Stimulated activated CD4-positive, alpha-beta T cell treated with anti-CD3 and anti-CD28 coated beads, Interleukin-2, amount 100 ng/mL, for 24 hours (primary cell): ENCODE measurements at regions not wholly inside any gene's neighbourhood (a gene's known extent, or its start where the extent isn't known, plus 50 kb on each side); places are given as distances from the start of the nearest gene placed in this dataset.
A peak's percentile ranks its signal among the peaks of the same experiment; 100 is the strongest.

Source experiments
- DNase-seq, 2 donors: peaks; one replicate each; pipeline ENCODE4 v3.0.0-alpha.2; 2020

DNA sequence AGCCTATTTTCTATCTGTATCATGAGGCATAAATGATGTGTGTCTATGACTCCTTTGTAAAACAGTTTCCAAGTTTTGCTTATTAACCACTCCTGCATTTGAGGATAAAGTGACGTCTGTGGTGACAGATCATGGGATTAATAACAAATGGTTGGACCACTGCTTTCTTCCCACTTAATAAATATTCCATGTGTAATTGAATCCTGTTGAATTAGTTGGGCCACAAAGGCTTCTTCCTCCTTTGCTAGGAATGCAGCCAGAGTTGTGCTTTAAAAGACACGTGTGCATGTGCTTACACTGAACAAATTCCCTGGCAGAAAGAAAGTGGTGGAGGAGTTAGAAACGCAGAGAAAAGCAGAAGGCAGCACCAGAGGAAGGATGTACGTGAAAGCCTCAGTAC lies 150.2 kb downstream of the ACTBL2 start:
- DNase-seq: no peak

DNA sequence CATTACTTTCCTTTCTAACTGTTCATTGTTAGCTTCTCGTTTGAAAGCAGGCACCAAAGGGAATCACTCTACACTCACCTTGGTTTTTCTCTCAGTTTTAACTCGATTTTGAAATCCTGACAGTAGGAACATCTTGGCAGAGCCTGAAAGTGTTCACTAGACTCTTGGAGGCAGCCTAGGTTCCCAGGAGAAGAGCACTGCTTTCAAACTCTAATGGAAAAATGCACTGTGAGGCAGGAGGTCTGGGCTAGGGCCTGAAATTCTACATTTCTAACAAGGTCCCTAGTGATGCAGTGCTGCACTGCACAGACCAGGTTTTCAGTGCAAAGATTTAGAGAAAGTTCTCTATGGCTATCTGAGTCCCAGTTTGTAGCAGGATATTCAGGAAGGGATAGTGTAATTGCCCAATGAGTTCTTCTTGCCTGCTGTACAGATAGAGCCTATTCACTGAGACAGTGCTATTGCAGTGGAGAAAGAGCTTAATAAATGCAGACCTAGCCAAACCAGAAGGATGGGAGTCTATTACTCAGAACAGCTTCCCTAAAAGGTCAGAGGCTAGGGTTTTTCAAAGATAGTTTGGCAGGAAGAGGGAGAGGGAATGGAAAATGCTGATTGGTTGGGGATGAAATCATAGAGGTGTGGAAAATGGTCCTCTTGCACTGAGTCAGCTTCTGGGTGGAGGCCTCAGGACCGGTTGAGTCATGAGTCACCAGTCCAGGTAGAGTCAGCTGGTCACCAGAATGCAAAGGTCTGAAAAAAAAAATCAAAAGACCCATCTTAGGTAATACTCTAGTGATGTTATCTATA lies 153.9 kb downstream of the GPBP1 start:
- DNase-seq: no peak

DNA sequence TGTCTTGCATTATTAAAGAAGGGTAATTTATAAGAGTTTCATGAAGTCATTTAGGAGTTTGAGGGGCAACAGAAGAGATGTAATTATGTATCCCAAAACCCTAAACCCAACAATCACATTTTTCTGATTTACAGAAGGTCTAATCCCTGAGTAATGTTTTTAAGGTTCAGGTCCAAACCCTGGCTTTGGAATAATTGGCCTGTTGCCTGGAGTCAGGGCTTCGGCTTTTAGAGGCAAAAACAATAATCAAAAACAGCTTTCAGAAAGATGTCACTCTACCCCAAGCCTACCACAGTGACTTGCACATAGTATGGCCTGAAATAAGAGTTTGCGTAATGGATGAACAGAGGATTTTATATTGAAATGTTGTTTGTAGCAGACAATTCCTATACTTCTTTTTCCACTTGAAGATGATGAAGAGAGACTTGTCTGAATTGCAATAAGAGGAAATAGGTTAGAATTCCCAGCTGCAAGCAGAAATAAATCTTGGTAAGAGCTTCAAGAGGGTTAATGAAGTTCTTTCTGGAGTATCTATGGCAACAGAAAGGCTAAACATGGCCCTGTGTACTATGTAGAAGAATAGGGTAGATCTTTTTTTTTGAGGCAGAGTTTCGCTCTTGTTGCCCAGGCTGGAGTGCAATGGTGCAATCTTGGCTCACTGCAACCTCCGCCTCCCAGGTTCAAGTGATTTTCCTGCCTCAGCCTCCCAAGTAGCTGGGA lies 152.0 kb downstream of the GPBP1 start:
- no peak for DNase-seq

DNA sequence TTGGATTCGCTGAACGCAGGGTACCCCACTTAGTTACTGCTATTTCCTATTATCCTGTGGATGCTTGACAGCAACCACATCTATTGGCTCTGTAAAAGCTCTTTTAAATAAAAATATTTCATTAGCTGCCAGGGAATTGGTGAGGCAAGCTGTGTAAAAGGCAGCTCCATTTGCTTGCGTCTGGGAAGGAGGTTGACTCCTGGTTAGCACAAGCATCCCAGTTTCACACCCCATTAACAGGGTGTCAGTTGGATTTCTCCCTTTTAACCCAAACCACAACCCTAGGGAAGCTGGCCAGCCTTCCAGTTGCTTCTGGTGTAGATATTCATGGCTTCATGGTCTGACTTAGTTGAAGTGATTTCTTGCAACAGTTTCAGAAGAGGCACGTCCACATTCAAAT lies 151.0 kb downstream of the GPBP1 start:
- DNase-seq: no peak

DNA sequence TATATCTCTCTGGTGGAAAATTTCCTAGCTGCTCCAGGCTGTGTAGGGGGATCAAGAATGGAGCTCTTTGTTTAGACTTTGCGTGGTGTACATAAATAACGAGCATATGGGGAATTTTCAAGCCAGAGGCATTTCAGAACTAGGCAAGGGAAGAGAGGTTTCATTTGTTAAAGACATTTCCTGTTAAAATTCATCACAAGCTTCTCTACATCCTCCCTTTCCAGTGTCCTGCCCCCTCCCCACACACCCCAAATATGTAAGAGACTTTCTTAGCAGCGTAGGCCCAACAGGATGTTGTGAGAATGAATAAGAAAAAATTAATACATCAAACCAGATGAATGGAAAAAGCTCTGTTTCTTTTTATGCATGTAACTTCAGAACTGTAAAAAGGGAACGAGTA lies 150.3 kb downstream of the GPBP1 start:
- DNase-seq: peak in 1 of 2 donors; percentile 9

DNA sequence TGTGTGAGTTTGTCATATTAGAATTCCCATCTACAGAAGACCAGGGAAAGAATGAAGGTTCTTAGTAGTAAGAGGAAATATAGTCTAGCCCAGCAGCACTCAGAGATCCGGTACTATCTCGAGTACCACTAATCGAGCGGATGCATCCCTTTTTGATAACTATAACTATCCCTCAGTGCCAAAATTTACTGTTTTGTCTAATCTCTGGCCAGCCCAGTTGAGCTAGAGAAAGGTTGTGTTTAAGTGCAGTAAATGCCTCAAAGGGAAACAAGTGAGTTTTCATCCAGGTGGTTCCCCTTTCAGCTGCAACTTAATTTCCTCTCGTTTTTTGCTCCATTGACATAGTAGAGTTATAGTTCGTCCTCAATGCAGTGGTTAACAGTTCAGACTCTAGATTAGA lies 146.7 kb downstream of the GPBP1 start:
- DNase-seq: no peak

DNA sequence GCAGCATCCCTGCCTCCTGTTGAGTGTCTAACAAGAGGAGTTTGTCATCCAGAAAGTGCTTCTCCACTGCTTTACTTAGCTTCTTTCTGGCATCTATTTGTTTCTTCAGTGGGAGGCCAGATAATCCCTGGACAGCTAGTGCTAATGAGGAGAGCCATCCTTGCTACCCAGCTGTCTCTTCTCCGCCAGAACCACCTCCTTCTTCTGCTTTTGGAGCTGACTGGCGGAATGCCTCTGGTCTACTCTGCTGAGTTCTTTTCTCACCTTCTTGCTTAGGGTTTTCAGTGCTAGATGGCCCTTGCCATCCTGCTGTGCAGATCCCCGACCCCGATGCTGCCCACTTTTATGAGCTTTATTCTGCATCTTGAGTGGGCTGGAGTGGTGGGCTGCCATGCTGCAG lies 145.8 kb downstream of the GPBP1 start:
- DNase-seq: no peak

DNA sequence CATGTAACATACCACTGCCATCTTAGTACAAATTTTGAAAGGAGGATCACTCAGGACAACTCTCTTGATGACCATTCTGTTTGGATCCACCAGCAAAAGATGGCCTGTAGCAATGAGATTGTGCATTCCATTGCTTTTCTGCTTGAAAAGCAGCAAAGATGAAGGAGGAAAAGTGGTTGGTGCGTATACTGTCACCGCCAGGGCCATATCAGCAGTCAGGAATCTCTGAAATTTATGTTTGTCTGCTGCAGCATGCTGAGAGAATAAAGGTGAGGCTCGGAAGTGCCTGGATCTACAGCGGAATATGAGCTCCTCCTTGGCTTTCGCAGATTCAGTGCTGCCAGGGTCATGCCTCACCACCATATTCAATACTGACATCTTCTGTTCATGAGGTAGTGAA lies 144.4 kb downstream of the GPBP1 start:
- DNase-seq: no peak

DNA sequence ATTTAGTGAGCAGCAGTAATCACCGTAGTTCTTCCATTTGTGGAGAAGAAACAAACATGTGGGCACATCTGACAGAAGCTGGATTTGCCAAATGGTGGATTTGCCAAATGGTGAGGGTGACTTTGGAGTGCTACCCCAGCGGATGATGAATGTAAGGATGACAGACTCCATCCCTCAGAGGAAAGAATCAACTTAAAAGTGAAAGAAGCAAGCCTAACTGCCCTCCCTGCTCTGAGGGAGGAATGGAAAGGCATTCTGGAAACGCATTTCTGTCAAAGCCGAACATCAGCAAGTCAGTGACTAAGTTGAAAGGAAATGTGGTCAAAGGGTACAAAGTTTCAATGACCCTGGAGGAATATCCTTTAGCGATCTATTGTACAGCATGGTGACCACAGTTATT lies 143.5 kb downstream of the GPBP1 start:
- no peak for DNase-seq

DNA sequence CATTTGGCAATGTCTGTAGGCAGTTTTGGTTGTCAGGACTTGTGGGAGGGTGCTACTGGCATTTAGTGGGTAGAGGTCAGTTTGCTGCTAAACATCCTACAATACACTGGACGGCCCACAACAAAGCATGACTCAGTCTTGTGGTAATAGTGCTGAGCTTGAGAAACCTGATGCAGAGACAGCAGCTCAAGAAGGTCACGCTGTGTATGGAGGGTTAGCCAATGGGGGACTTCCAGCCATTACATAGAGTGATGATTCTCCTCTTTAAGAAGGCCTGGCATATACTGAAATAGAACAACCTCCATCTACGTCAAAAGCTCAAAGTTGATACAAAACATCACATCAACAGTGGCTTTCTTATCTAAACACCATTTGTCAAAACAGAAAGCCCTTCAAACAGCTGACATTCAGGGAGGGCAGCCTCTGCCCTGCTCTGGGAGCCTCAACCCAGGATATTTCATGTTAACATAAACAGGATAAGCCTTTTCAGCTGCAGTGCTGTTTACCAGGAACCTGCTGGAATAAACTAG lies 143.0 kb downstream of the GPBP1 start:
- DNase-seq: no peak

DNA sequence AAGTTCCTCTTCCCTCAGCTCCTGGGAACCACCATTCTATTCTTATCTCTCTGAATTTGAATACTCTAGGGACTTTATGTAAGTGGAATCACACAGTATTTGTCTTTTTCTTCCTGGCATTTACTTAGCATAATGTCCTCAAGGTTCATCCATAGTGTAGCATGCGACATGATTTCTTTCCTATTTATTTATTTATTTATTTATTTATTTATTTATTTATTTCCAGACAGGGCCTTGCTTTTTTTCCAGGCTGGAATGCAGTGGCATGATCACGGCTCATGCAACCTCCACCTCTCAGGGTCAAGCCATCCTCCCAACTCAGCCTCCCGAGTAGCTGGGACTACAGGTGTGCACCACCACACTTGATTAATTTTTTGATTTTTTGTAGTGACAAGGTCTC lies 142.1 kb downstream of the GPBP1 start:
- DNase-seq: no peak
